ENCODE measurements at regions not wholly inside any gene's neighbourhood (a gene's known extent, or its start where the extent isn't known, plus 50 kb on each side); places are given as distances from the start of the nearest gene placed in this dataset.
A peak's percentile ranks its signal among the peaks of the same experiment; 100 is the strongest.
"Not testable (repeated sequence)": the region's sequence is repeated elsewhere in the genome, so short reads cannot be mapped to it uniquely, and the experiment has no call there.

GRCh38 chrX:65127842-65128241 lies 151.6 kb upstream of the ZC4H2 start:
- in situ Hi-C loops (cut with MboI): no loop called here
- peak; percentile 29 for DNase-seq

DNA sequence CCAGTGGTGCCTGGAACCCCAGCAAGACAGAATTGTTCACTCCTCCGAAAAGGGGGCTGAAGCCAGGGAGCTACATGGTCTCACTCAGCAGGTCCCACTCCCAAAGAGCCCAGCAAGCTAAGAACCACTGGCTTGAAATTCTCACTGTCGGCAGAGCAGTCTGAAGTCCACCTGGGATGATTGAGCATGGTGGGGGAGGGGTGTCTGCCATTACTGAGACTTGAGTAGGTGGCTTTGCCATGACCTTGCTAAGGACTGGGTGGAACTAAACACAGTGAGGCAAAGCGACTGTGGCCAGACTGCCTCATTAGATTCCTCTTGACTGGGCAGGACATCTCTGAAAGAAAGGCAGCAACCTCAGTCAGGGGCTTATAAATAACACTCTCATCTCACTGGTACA lies 122.6 kb upstream of the ZC4H2 start:
- TF ChIP-seq EZH2 (IDR thresholded peaks at IDR 0.05; ENCODE audit: insufficient read depth, poor library complexity, severe bottlenecking) (no peak), EZH2phosphoT487 (IDR thresholded peaks at IDR 0.05; ENCODE audit: insufficient read depth, low read depth) (no peak)
- Histone ChIP-seq H3K27ac (no peak overlapping the region), H4K20me1 (ENCODE audit: insufficient read depth) (no peaks in the 10 kb centered on the region), H3F3A (ENCODE audit: insufficient read depth) (no peaks in the 10 kb centered on the region), H3K9me3 (ENCODE audit: low read depth) (no peaks in the 10 kb centered on the region), H3K4me2 (ENCODE audit: unreplicated experiment) (no peak overlapping the region), H3K4me1 (ENCODE audit: insufficient read depth) (no peaks in the 10 kb centered on the region), H3K36me3 (ENCODE audit: low read depth) (no peaks in the 10 kb centered on the region), H2AFZ (no peak overlapping the region), H3K4me3 (no peak overlapping the region), H3K27me3 (replicated peaks; ENCODE audit: insufficient read depth) (no peaks in the 10 kb centered on the region), H3K9ac (no peak overlapping the region), H3K79me2 (ENCODE audit: insufficient read depth) (no peaks in the 10 kb centered on the region), H3K9me2 (ENCODE audit: insufficient read depth) (no peaks in the 10 kb centered on the region)
- no peak for DNase-seq
- WGBS, 2 experiments (ENCODE audit: low coverage in 1 of 2, low lambda C conversion rate in 2 of 2, missing lambda C conversion rate in 2 of 2): 55 to 74% methylated on average over 3 of the region's 3 CpGs
- in situ Hi-C loops (cut with MboI): no loop called here

More at GRCh38 chrX:65127842-65128241, 151.6 kb upstream of the ZC4H2 start:
- H3K4me2 ChIP-seq (ENCODE audit: unreplicated experiment): no peak overlapping the region
- no peaks in the 10 kb centered on the region for H4K20me1 ChIP-seq (ENCODE audit: insufficient read depth)
- no peak overlapping the region for H2AFZ ChIP-seq
- H3K4me3 ChIP-seq: no peak overlapping the region
- H3F3A ChIP-seq (ENCODE audit: insufficient read depth): no peaks in the 10 kb centered on the region
- no peaks in the 10 kb centered on the region for H3K9me3 ChIP-seq (ENCODE audit: low read depth)
- no peaks in the 10 kb centered on the region for H3K79me2 ChIP-seq (ENCODE audit: insufficient read depth)
- H3K36me3 ChIP-seq (ENCODE audit: low read depth): no peaks in the 10 kb centered on the region
- no peak overlapping the region for H3K27ac ChIP-seq
- no peak overlapping the region for H3K9ac ChIP-seq
- no peak for TF ChIP-seq EZH2 (IDR thresholded peaks at IDR 0.05; ENCODE audit: insufficient read depth, poor library complexity, severe bottlenecking)
- no peak for TF ChIP-seq EZH2phosphoT487 (IDR thresholded peaks at IDR 0.05; ENCODE audit: insufficient read depth, low read depth)
- no peaks in the 10 kb centered on the region for H3K9me2 ChIP-seq (ENCODE audit: insufficient read depth)
- H3K27me3 ChIP-seq (replicated peaks; ENCODE audit: insufficient read depth): no peaks in the 10 kb centered on the region
- no peaks in the 10 kb centered on the region for H3K4me1 ChIP-seq (ENCODE audit: insufficient read depth)
- WGBS, 2 experiments (ENCODE audit: low coverage in 1 of 2, low lambda C conversion rate in 2 of 2, missing lambda C conversion rate in 2 of 2): 13 to 31% methylated on average over 3 of the region's 3 CpGs

DNA sequence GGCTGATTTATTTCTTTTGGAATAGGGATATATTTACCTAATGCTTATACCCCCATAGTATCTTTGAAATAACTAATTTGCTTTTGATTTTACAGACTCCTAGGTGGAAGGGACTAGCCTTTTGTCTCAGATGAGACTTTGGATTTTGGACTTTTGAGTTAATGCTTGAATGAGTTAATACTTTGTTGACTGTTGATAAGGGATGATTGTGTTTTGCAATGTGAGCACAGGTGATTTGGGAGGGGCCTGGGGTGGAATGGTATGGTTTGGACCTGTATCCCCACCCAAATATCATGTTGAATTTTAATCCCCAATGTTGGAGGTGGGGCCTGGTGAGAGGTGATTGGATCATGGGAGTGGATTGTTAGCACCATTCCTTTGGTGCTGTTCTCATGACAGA lies 117.4 kb upstream of the ZC4H2 start:
- Histone ChIP-seq H3K4me3 (no peak overlapping the region), H3K4me1 (ENCODE audit: insufficient read depth) (no peaks in the 10 kb centered on the region), H3K9me3 (ENCODE audit: low read depth) (no peaks in the 10 kb centered on the region), H3F3A (ENCODE audit: insufficient read depth) (no peaks in the 10 kb centered on the region), H3K9ac (no peak overlapping the region), H2AFZ (no peak overlapping the region), H3K4me2 (ENCODE audit: unreplicated experiment) (no peak overlapping the region), H3K27ac (no peak overlapping the region), H3K9me2 (ENCODE audit: insufficient read depth) (no peaks in the 10 kb centered on the region), H4K20me1 (ENCODE audit: insufficient read depth) (no peaks in the 10 kb centered on the region), H3K79me2 (ENCODE audit: insufficient read depth) (no peaks in the 10 kb centered on the region), H3K36me3 (ENCODE audit: low read depth) (no peaks in the 10 kb centered on the region), H3K27me3 (replicated peaks; ENCODE audit: insufficient read depth) (no peaks in the 10 kb centered on the region)
- TF ChIP-seq EZH2 (IDR thresholded peaks at IDR 0.05; ENCODE audit: insufficient read depth, poor library complexity, severe bottlenecking): no peak
- in situ Hi-C loops (cut with MboI): no loop called here
- DNase-seq: no peak

DNA sequence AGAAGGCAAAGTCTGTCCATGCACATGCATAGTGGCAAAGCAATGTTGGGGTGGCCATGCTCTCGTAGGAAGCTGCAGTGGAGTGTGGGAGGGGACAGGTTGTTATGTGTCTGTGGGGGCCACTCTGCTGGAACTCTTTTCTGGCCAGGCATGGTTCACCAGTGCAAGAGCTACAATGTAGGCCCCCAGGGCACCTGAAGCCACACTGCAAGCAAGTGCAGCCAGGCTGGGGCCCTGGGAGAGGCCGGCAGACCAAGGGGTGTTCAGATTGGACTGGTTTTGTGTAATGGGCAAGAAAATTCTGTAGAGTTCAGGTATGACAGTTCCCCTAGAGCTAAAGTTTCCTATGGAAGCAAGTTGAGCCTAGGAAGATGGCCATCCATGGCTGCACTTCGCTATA lies 97.0 kb upstream of the ZC4H2 start:
- H3K4me1 ChIP-seq (ENCODE audit: insufficient read depth): no peaks in the 10 kb centered on the region
- no peak overlapping the region for H3K9ac ChIP-seq
- no peaks in the 10 kb centered on the region for H3K79me2 ChIP-seq (ENCODE audit: insufficient read depth)
- TF ChIP-seq EZH2 (IDR thresholded peaks at IDR 0.05; ENCODE audit: insufficient read depth, poor library complexity, severe bottlenecking) (no peak), EZH2phosphoT487 (IDR thresholded peaks at IDR 0.05; ENCODE audit: insufficient read depth, low read depth) (no peak)
- no peak for DNase-seq
- in situ Hi-C loops (cut with MboI): no loop called here
- no peak overlapping the region for H3K27ac ChIP-seq
- H4K20me1 ChIP-seq (ENCODE audit: insufficient read depth): no peaks in the 10 kb centered on the region
- no peaks in the 10 kb centered on the region for H3K27me3 ChIP-seq (replicated peaks; ENCODE audit: insufficient read depth)
- H3F3A ChIP-seq (ENCODE audit: insufficient read depth): no peaks in the 10 kb centered on the region
- 75 to 83% methylated on average over 2 to 3 of the region's 3 CpGs for WGBS, 2 experiments (ENCODE audit: low coverage in 1 of 2, low lambda C conversion rate in 2 of 2, missing lambda C conversion rate in 2 of 2)
- H3K9me2 ChIP-seq (ENCODE audit: insufficient read depth): no peaks in the 10 kb centered on the region
- no peak overlapping the region for H3K4me3 ChIP-seq
- H3K4me2 ChIP-seq (ENCODE audit: unreplicated experiment): no peak overlapping the region
- no peaks in the 10 kb centered on the region for H3K36me3 ChIP-seq (ENCODE audit: low read depth)
- no peaks in the 10 kb centered on the region for H3K9me3 ChIP-seq (ENCODE audit: low read depth)
- no peak overlapping the region for H2AFZ ChIP-seq

DNA sequence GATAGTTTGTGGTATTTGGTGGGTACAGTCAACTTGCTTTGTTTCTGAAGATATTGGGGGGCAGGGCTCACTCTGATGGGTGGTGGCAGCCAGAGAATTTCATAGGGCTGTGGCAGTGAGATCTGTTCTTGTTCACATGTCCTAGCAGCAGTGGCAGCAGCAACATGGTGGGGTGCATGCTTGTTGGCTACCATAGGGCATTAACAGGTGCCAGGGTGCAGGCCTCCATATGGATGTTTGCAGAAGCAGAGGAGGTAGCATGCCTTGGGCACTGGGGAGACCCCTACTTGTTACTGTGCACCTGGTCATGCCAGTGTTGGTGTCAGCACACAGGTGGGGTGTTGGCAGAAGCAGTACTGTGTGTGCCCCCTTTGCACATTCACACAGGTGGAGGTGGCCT lies 96.3 kb upstream of the ZC4H2 start:
- Histone ChIP-seq H4K20me1 (ENCODE audit: insufficient read depth) (no peaks in the 10 kb centered on the region), H3K27ac (no peak overlapping the region), H3K79me2 (ENCODE audit: insufficient read depth) (no peaks in the 10 kb centered on the region), H3F3A (ENCODE audit: insufficient read depth) (no peaks in the 10 kb centered on the region), H3K9ac (no peak overlapping the region), H3K27me3 (replicated peaks; ENCODE audit: insufficient read depth) (no peaks in the 10 kb centered on the region), H3K4me2 (ENCODE audit: unreplicated experiment) (no peak overlapping the region), H3K4me3 (no peak overlapping the region), H3K9me3 (ENCODE audit: low read depth) (no peaks in the 10 kb centered on the region), H3K36me3 (ENCODE audit: low read depth) (no peaks in the 10 kb centered on the region), H3K4me1 (ENCODE audit: insufficient read depth) (no peaks in the 10 kb centered on the region), H2AFZ (no peak overlapping the region), H3K9me2 (ENCODE audit: insufficient read depth) (no peaks in the 10 kb centered on the region)
- TF ChIP-seq EZH2 (IDR thresholded peaks at IDR 0.05; ENCODE audit: insufficient read depth, poor library complexity, severe bottlenecking): no peak
- no peak for TF ChIP-seq EZH2phosphoT487 (IDR thresholded peaks at IDR 0.05; ENCODE audit: insufficient read depth, low read depth)
- no peak for DNase-seq
- in situ Hi-C loops (cut with MboI): no loop called here

DNA sequence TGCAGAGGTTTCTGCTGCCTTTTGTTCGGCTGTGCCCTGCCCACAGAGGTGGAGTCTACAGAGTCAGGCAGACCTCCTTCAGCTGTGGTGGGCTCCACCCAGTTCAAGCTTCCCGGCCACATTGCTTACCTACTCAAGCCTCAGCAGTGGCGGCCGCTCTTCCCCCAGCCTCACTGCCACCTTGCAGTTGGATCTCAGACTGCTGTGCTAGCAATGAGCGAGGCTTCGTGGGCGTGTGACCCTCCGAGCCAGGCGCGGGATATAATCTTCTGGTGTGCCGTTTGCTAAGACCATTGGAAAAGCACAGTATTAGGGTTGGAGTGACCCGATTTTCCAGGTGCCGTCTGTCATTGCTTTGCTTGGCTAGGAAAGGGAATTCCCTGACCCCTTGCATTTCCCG lies 82.4 kb upstream of the ZC4H2 start:
- H3K79me2 ChIP-seq (ENCODE audit: insufficient read depth); H3K9me3 ChIP-seq (ENCODE audit: low read depth); H3F3A ChIP-seq (ENCODE audit: insufficient read depth); H3K9ac ChIP-seq; H3K9me2 ChIP-seq (ENCODE audit: insufficient read depth); H3K4me2 ChIP-seq (ENCODE audit: unreplicated experiment); H3K27ac ChIP-seq; H3K4me3 ChIP-seq; H3K27me3 ChIP-seq (replicated peaks; ENCODE audit: insufficient read depth); H4K20me1 ChIP-seq (ENCODE audit: insufficient read depth); H3K36me3 ChIP-seq (ENCODE audit: low read depth); H3K4me1 ChIP-seq (ENCODE audit: insufficient read depth); in situ Hi-C loops (cut with MboI); DNase-seq; H2AFZ ChIP-seq: not testable (repeated sequence)
- WGBS, 2 experiments (ENCODE audit: low coverage in 1 of 2, low lambda C conversion rate in 2 of 2, missing lambda C conversion rate in 2 of 2): 84 to 86% methylated on average over 4 to 13 of the region's 14 CpGs

All from GM23248 (cell line).